Uterus (tissue), 3 donors: ENCODE measurements at regions not wholly inside any gene's neighbourhood (a gene's known extent, or its start where the extent isn't known, plus 50 kb on each side); places are given as distances from the start of the nearest gene placed in this dataset.

ENCODE experiments used
- DNase-seq, 2 donors: peaks; one replicate each; pipeline ENCODE4 v3.0.0-alpha.2; 2019 to 2020
- H3K27ac ChIP-seq, 2 donors: fragments of 200-600 bp; sonication (generic); 1 replicate in 1 of 2; 2 replicates in 1 of 2; pipeline ENCODE4 v1.5.1; 2016 to 2018
- H3K27me3 ChIP-seq, 2 donors: fragments of 200-600 bp; sonication (generic); one replicate each; pipeline ENCODE4 v1.5.1; 2018 to 2019; ENCODE audit warnings: control low read depth in 1 of 2
- H3K36me3 ChIP-seq, 2 donors: fragments of 200-600 bp; sonication (generic); one replicate each; pipeline ENCODE4 v1.5.1; 2019; ENCODE audit warnings: control low read depth in 1 of 2
- H3K4me1 ChIP-seq, 2 donors: fragments of 200-600 bp; sonication (generic); one replicate each; pipeline ENCODE4 v1.5.1; 2018 to 2019; ENCODE audit warnings: control low read depth in 1 of 2
- H3K4me3 ChIP-seq, 2 donors: fragments of 200-600 bp; sonication (generic); 1 replicate in 1 of 2; 2 replicates in 1 of 2; pipeline ENCODE4 v1.5.1; 2018 to 2019; ENCODE audit warnings: mild to moderate bottlenecking in 1 of 2
- H3K9me3 ChIP-seq, 2 donors: fragments of 200-600 bp; sonication (generic); one replicate each; pipeline ENCODE4 v1.5.1; 2019; ENCODE audit warnings: control low read depth in 1 of 2
- CTCF ChIP-seq, 4 experiments: fragments of 200-600 bp in 2 of 4; fragments of 450-650 bp in 2 of 4; sonication (generic) in 2 of 4; IDR thresholded peaks; one replicate each; pipeline ENCODE4 v1.5.1; 2016 to 2019; ENCODE audit warnings: antibody characterized with exemption in 4 of 4, mild to moderate bottlenecking in 2 of 4, moderate library complexity in 1 of 4
- POLR2A ChIP-seq, 2 donors: fragments of 450-650 bp; IDR thresholded peaks; one replicate each; pipeline ENCODE4 v1.6.1; 2016; ENCODE audit warnings: antibody characterized with exemption in 2 of 2, mild to moderate bottlenecking in 1 of 2, moderate library complexity in 1 of 2
- intact Hi-C: fragments of 100-400 bp; cut with DNase I; formaldehyde crosslinking; loops from one replicate; pipeline ENCODE4 v1.15.1; 2023; ENCODE audit warnings: low total_unique reads
- donor health status: DM: yes; HTN: yes; CAD: no.

GRCh38 chr14:101243587-101244338 lies 317.5 kb upstream of the DIO3 start:
- no peak overlapping the region for H3K27ac ChIP-seq
- no peaks in the 10 kb centered on the region for H3K4me1 ChIP-seq
- TF ChIP-seq POLR2A (IDR thresholded peaks at IDR 0.05) (no peak), CTCF (IDR thresholded peaks at IDR 0.05) (no peak)
- no peaks in the 10 kb centered on the region for H3K27me3 ChIP-seq
- no peak overlapping the region for H3K4me3 ChIP-seq
- intact Hi-C loops: no loop called here
- no peak for DNase-seq
- H3K36me3 ChIP-seq: no peaks in the 10 kb centered on the region
- no peaks in the 10 kb centered on the region for H3K9me3 ChIP-seq

DNA sequence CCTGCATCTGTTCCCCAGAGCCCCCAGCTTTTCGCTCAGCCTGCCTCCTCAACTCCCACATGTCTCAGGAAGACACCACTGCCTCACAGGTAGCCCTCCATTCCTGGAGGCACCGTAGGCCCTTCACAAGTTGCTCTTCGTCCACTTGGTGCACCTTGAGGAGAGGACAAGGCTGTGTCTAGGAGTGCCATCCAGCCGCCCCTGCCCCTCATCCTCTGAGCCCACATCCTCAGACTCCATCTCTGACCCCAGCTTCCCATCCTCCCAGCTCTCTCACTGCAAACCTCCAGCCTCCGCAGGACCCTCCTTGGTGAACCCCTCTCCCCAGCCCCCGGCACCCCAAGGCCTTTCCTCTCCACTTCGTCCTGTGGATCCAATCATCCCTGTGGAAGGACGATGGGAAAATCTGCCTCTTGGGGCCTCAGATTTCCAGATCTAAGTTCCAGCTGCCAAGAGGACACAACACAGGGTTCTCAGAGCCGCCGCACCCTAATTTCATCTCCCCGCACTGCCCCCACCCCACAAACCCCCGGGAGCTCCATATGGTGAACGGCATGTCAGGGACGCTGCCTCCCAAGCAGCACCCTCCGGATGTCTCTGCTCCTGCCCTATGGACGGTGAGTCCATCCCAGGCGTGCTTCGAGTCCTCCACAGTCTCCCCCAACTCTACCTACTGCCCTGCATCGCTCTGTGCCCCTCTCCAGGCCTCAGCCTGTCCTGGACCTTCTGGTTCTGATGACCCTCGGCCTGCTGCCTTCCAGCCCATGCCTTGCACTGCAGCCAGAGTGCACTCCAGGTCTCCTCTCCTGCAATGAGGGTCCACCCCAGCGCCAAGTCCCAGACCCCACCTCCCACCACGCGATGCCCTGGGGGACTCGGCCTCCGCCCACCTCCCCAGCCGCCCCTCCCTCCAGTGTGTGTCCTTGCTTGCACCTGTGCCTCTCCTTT lies 314.1 kb upstream of the DIO3 start:
- H3K9me3 ChIP-seq: no peaks in the 10 kb centered on the region
- no peak overlapping the region for H3K27ac ChIP-seq
- intact Hi-C loops: no loop called here
- H3K36me3 ChIP-seq: no peaks in the 10 kb centered on the region
- no peaks in the 10 kb centered on the region for H3K4me1 ChIP-seq
- H3K4me3 ChIP-seq: no peak overlapping the region
- no peak for TF ChIP-seq CTCF (IDR thresholded peaks at IDR 0.05)
- no peak for TF ChIP-seq POLR2A (IDR thresholded peaks at IDR 0.05)
- no peaks in the 10 kb centered on the region for H3K27me3 ChIP-seq
- DNase-seq: no peak

DNA sequence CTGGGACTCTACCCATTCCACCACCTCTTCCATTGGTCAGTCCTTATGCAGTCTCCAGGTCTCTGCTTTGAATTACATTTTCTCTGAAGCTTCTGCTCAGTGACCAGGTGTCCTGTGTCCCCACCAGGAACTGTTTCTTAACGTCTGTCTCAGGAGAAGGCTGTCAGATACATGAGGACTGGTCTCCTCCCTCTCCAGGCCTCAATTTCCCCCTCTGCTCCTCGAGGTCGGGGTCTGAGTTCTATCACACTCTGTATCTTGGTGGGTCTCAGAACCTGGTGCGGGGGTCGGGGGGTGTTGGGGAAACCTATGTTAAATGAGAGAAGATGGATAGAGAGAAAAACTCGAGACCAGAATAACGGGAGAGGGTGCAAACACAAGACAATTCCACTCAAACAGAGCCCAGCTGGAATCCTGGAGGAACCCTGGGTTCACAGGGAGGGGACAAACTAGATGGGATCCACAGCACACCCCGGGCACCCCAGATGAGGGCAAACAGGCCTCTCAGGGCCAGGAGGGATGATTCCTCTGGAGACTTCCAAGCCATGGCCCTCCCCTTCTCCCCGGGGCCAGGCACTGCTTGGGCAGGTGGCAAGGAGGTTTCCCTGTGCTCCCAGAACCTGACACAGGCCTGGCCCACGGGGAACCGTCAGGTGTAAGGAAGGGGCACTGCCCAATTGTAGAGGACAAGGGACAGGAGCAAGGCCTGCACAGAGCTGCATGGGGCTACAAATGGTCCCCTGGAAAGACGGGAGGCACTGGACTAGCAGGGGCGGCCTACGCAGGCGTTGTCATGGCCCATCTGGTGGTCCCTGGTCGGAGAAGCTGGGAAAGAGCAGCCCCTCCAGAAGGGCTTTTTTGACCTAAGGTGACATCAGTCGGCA lies 313.2 kb upstream of the DIO3 start:
- intact Hi-C loops: no loop called here
- Histone ChIP-seq H3K4me1 (no peaks in the 10 kb centered on the region), H3K4me3 (no peak overlapping the region), H3K27me3 (no peaks in the 10 kb centered on the region), H3K27ac (no peak overlapping the region), H3K9me3 (no peaks in the 10 kb centered on the region), H3K36me3 (no peaks in the 10 kb centered on the region)
- no peak for TF ChIP-seq POLR2A (IDR thresholded peaks at IDR 0.05)
- TF ChIP-seq CTCF (IDR thresholded peaks at IDR 0.05): no peak
- DNase-seq: no peak

DNA sequence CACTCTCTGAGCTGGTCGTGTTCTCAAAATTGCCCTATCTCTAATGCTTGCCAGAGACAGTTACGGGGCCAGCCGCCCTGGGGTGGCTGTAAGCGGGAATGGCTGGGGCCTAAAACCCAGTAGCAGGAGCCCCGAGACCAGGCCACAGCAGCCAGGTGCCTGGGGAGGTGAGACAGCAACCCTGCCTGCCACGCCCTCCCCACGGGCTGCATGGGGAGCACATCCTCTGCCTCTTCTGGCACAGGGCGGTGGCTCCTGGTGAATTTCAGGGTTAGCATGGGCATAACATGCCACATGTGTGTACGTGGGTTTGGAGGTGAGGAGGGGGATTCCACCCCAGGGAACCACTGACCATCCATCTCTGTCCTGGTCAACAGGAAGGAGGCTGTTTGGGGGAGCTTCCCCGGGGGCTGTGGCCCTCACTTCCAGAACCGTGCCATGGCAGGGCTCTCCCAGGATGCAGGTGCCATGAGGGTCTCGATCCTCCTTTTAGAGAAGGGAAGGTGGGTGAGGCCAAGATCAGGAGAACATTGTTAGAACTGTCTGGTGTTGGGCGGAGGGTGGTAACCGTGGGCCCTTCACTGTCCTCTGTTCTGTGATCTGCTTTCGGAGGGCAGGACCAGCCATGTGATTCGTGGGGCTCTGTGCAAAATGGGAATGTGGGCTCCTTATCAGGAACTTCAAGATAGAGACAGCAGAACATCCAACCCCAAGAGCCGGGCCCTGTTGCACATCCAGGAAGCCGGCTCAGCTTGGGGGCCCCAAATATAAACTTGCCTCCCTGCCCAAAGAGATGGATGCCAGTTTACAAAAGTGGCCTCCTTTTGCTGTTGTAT lies 312.2 kb upstream of the DIO3 start:
- intact Hi-C loops: no loop called here
- Histone ChIP-seq H3K4me3 (no peak overlapping the region), H3K27me3 (no peaks in the 10 kb centered on the region), H3K27ac (no peak overlapping the region), H3K4me1 (no peaks in the 10 kb centered on the region), H3K9me3 (no peaks in the 10 kb centered on the region), H3K36me3 (no peaks in the 10 kb centered on the region)
- DNase-seq: no peak
- TF ChIP-seq CTCF (IDR thresholded peaks at IDR 0.05): no peak
